22Rv1 (cell line): ENCODE measurements at regions not wholly inside any gene's neighbourhood (a gene's known extent, or its start where the extent isn't known, plus 50 kb on each side); places are given as distances from the start of the nearest gene placed in this dataset.

Source experiments
- ZFX ChIP-seq: fragments of 450-650 bp; IDR thresholded peaks from 2 replicates; pipeline ENCODE4 v1.6.1; 2017; ENCODE audit warnings: antibody characterized with exemption, borderline replicate concordance
- TF ChIP-seq, protein P1 (sequence below): fragments of 450-650 bp; IDR thresholded peaks from 2 replicates; pipeline ENCODE4 v1.5.1; 2017; ENCODE audit warnings: mild to moderate bottlenecking

DNA sequence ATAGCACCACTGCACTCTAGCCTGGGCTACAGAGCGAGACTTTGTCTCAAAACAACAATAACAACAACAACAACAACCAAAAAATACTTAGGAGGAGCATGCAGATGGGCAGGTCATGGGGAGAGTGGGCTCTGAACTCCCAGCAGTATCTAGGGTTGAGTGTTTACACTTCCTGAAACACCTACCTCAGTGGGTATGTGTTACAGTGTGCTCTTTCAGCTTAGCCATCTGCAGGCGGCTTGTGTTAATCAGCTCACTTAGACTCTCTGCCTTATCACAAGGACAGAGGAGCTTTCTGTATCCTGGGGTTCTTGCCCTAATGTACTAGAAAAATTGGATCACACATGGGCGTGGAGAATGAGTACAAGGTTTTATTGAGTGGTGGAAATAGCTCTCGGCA is 340.2 kb downstream of the KIF20B start:
- TF ChIP-seq, protein P1, sequence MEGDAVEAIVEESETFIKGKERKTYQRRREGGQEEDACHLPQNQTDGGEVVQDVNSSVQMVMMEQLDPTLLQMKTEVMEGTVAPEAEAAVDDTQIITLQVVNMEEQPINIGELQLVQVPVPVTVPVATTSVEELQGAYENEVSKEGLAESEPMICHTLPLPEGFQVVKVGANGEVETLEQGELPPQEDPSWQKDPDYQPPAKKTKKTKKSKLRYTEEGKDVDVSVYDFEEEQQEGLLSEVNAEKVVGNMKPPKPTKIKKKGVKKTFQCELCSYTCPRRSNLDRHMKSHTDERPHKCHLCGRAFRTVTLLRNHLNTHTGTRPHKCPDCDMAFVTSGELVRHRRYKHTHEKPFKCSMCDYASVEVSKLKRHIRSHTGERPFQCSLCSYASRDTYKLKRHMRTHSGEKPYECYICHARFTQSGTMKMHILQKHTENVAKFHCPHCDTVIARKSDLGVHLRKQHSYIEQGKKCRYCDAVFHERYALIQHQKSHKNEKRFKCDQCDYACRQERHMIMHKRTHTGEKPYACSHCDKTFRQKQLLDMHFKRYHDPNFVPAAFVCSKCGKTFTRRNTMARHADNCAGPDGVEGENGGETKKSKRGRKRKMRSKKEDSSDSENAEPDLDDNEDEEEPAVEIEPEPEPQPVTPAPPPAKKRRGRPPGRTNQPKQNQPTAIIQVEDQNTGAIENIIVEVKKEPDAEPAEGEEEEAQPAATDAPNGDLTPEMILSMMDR = no peak
- TF ChIP-seq ZFX = no peak
